Fibroblast of lung (primary cell): ENCODE measurements at regions not wholly inside any gene's neighbourhood (a gene's known extent, or its start where the extent isn't known, plus 50 kb on each side); places are given as distances from the start of the nearest gene placed in this dataset.

ENCODE experiments used
- DNase-seq, 2 donors: peaks; one replicate each; pipeline versions ENCODE4 v3.0.0 to v3.0.0-alpha.2; 2010; ENCODE audit warnings: low read depth in 2 of 2
- H2AFZ ChIP-seq: 2 replicates; pipeline ENCODE4 v1.5.1; 2012; ENCODE audit warnings: low read length, control low read depth, inconsistent platforms
- H3K27ac ChIP-seq: 2 replicates; pipeline ENCODE4 v1.5.1; 2011; ENCODE audit warnings: low read length, control low read depth; ENCODE audit not compliant: insufficient read depth
- H3K27me3 ChIP-seq: 2 replicates; pipeline ENCODE4 v1.5.1; 2011; ENCODE audit warnings: mild to moderate bottlenecking, low read length; ENCODE audit not compliant: control insufficient read depth, insufficient read depth
- H3K36me3 ChIP-seq: 2 replicates; pipeline ENCODE4 v1.5.1; 2011; ENCODE audit warnings: low read length; ENCODE audit not compliant: control insufficient read depth, insufficient read depth
- H3K4me1 ChIP-seq: 2 replicates; pipeline ENCODE4 v1.5.1; 2011; ENCODE audit warnings: low read length; ENCODE audit not compliant: control insufficient read depth, insufficient read depth; ENCODE audit errors: extremely low read depth
- H3K4me2 ChIP-seq: 2 replicates; pipeline ENCODE4 v1.5.1; 2011; ENCODE audit warnings: low read length, control low read depth; ENCODE audit not compliant: insufficient read depth; ENCODE audit errors: extremely low read depth
- H3K4me3 ChIP-seq, 4 experiments: fragments of 200-600 bp in 1 of 4; sonication (generic) in 1 of 4; replicated peaks in 1 of 4; 2 replicates each; pipeline ENCODE4 v1.5.1; 2011 to 2016; ENCODE audit warnings: low read length in 4 of 4, low read depth in 3 of 4, mild to moderate bottlenecking in 3 of 4, control low read depth in 2 of 4, inconsistent platforms in 1 of 4, mixed read lengths in 1 of 4; ENCODE audit not compliant: insufficient read depth in 1 of 4; ENCODE audit errors: control extremely low read depth in 1 of 4
- H3K79me2 ChIP-seq: 2 replicates; pipeline ENCODE4 v1.5.1; 2012; ENCODE audit warnings: mild to moderate bottlenecking, low read length, inconsistent platforms; ENCODE audit not compliant: control insufficient read depth, insufficient read depth
- H3K9ac ChIP-seq: 2 replicates; pipeline ENCODE4 v1.5.1; 2011; ENCODE audit warnings: mild to moderate bottlenecking, low read length, control low read depth; ENCODE audit not compliant: insufficient read depth
- H3K9me3 ChIP-seq: 2 replicates; pipeline ENCODE4 v1.5.1; 2012; ENCODE audit warnings: low read depth, low read length; ENCODE audit not compliant: control insufficient read depth, insufficient read depth
- H4K20me1 ChIP-seq: 2 replicates; pipeline ENCODE4 v1.5.1; 2011; ENCODE audit warnings: low read length; ENCODE audit not compliant: control insufficient read depth, insufficient read depth; ENCODE audit errors: extremely low read depth
- EZH2 ChIP-seq: IDR thresholded peaks from 2 replicates; pipeline ENCODE4 v1.5.1; 2012; ENCODE audit warnings: low read length, control low read depth, mild to moderate bottlenecking; ENCODE audit errors: missing control alignments
- TF ChIP-seq, protein P1 (sequence below), 2 donors: IDR thresholded peaks in 1 of 2; conservative IDR thresholded peaks in 1 of 2; 1 replicate in 1 of 2; 2 replicates in 1 of 2; pipeline ENCODE4 v1.5.1; 2011 to 2012; ENCODE audit warnings: low read length in 2 of 2, control low read depth in 1 of 2, inconsistent platforms in 1 of 2, low read depth in 1 of 2, mild to moderate bottlenecking in 1 of 2

GRCh38 chr2:59882279-59882678 lies 671.2 kb downstream of the BCL11A start:
- H3K36me3 ChIP-seq = no peaks in the 10 kb centered on the region
- H2AFZ ChIP-seq = no peak overlapping the region
- H3K4me2 ChIP-seq = no peak overlapping the region
- H4K20me1 ChIP-seq = no peaks in the 10 kb centered on the region
- H3K27ac ChIP-seq = no peak overlapping the region
- H3K9me3 ChIP-seq = no peaks in the 10 kb centered on the region
- no peaks in the 10 kb centered on the region for H3K4me1 ChIP-seq
- no peak for DNase-seq
- TF ChIP-seq, protein P1, sequence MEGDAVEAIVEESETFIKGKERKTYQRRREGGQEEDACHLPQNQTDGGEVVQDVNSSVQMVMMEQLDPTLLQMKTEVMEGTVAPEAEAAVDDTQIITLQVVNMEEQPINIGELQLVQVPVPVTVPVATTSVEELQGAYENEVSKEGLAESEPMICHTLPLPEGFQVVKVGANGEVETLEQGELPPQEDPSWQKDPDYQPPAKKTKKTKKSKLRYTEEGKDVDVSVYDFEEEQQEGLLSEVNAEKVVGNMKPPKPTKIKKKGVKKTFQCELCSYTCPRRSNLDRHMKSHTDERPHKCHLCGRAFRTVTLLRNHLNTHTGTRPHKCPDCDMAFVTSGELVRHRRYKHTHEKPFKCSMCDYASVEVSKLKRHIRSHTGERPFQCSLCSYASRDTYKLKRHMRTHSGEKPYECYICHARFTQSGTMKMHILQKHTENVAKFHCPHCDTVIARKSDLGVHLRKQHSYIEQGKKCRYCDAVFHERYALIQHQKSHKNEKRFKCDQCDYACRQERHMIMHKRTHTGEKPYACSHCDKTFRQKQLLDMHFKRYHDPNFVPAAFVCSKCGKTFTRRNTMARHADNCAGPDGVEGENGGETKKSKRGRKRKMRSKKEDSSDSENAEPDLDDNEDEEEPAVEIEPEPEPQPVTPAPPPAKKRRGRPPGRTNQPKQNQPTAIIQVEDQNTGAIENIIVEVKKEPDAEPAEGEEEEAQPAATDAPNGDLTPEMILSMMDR (conservative IDR thresholded peaks at IDR 0.05 in 1 of 2, IDR thresholded peaks at IDR 0.05 in 1 of 2; ENCODE audit: low read depth in 1 of 2, low read length in 2 of 2) = no peak
- no peak for TF ChIP-seq EZH2
- no peak overlapping the region for H3K4me3 ChIP-seq
- no peaks in the 10 kb centered on the region for H3K79me2 ChIP-seq
- H3K9ac ChIP-seq = no peak overlapping the region
- no peaks in the 10 kb centered on the region for H3K27me3 ChIP-seq

GRCh38 chr2:59881218-59881617 lies 672.2 kb downstream of the BCL11A start:
- H3K27ac ChIP-seq = no peak overlapping the region
- no peaks in the 10 kb centered on the region for H3K79me2 ChIP-seq
- no peaks in the 10 kb centered on the region for H3K27me3 ChIP-seq
- DNase-seq = no peak
- H3K9me3 ChIP-seq = no peaks in the 10 kb centered on the region
- H2AFZ ChIP-seq = no peak overlapping the region
- TF ChIP-seq EZH2 = no peak
- TF ChIP-seq, protein P1 (conservative IDR thresholded peaks at IDR 0.05 in 1 of 2, IDR thresholded peaks at IDR 0.05 in 1 of 2; ENCODE audit: low read depth in 1 of 2, low read length in 2 of 2) = no peak
- no peak overlapping the region for H3K4me3 ChIP-seq
- no peak overlapping the region for H3K9ac ChIP-seq
- no peak overlapping the region for H3K4me2 ChIP-seq
- no peaks in the 10 kb centered on the region for H3K36me3 ChIP-seq
- no peaks in the 10 kb centered on the region for H4K20me1 ChIP-seq
- H3K4me1 ChIP-seq = no peaks in the 10 kb centered on the region

DNA sequence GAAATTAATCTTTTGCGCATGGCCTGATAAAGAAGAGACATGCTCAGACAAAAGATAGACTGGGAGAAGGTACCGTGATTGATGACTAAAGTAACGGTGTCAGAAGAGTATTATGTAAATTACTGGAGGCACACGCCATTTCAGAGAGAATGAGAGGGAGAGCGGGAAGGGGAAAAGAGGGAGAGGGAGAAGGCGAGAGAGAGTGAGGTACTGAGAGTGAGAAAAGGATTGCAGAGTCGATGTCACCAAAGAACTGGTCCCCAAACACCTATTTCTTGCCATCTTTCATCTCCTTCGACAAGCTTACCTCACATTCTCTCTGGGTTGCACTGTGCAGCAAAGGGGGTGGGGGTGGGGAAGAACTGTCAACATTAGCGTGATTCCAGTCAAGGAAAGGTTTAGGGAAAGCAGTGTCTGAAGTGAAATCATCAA lies 673.7 kb downstream of the BCL11A start:
- Histone ChIP-seq H3K9ac (no peak overlapping the region), H2AFZ (no peak overlapping the region), H3K27me3 (no peaks in the 10 kb centered on the region), H3K9me3 (no peaks in the 10 kb centered on the region), H3K36me3 (no peaks in the 10 kb centered on the region), H3K4me3 (no peak overlapping the region), H3K27ac (no peak overlapping the region), H3K4me2 (no peak overlapping the region), H4K20me1 (no peaks in the 10 kb centered on the region), H3K4me1 (no peaks in the 10 kb centered on the region), H3K79me2 (no peaks in the 10 kb centered on the region)
- TF ChIP-seq, protein P1 (conservative IDR thresholded peaks at IDR 0.05 in 1 of 2, IDR thresholded peaks at IDR 0.05 in 1 of 2; ENCODE audit: low read depth in 1 of 2, low read length in 2 of 2) = no peak
- TF ChIP-seq EZH2 = no peak
- no peak for DNase-seq
